HG03025 (cell line): ENCODE measurements at regions not wholly inside any gene's neighbourhood (a gene's known extent, or its start where the extent isn't known, plus 50 kb on each side); places are given as distances from the start of the nearest gene placed in this dataset.
A peak's percentile ranks its signal among the peaks of the same experiment; 100 is the strongest.

Experiments
- ATAC-seq: cut with Tn5 transposase; IDR thresholded peaks from one replicate; pipeline ENCODE4 v1.9.1; 2021; ENCODE audit warnings: mild to moderate bottlenecking, moderate library complexity; ENCODE audit not compliant: unreplicated experiment, low FRiP score

DNA sequence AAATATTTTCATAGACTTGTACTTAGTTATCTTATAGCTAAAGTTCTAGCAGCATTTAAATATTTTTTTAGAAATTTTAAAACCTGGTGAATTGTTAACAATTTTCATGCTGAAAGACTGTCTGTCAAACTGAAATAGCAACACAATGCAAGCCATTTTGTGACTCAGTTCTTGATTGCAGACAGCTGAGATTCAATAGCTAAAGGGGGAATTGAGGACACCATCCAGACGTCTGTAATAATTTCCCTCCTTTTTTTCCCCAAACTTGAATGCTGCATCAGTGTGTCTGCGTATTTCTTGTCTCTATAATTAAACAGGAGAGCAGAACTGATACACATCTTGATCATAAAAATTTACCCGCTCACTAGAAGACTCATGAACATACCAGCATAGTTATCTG is 468.3 kb downstream of the GBE1 start:
- ATAC-seq, result no peak

DNA sequence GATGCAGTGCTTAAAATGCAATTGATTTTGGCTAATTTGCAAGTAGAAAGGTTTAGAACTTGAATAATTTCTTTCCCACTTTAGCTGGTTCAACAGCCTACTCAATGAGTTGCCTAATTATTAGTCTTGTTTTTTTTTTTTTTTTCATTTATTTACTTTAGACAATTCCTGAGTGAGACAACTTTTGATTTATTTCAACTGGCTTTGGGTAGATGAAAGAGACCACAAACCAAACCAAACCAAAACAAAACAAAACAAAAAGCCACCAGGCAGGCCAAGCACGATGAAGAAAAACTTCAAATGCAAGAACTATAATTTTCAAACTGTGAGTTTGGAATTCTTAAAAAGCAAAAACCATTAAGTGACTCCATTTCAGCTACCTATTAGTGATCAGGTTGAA is 469.9 kb downstream of the GBE1 start:
- ATAC-seq, result no peak

DNA sequence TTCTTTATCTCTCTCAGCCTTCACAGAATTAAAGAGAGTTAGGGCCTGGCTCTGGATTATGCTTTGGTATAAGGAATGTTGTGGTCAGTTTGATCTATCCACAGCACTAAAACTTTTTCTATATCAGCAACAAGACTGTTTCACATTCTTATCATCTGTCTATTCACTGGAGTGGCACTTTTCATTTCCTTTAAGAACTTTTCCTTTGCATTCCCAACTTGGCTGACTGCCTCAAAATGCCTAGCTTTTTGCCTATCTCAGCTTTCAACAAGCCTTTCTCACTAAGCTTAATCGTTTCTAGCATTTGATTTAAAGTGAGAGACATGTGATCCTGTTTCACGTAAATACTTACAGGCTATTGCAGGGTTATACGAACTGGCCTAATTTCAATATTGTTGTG is 471.8 kb downstream of the GBE1 start:
- ATAC-seq, result no peak

DNA sequence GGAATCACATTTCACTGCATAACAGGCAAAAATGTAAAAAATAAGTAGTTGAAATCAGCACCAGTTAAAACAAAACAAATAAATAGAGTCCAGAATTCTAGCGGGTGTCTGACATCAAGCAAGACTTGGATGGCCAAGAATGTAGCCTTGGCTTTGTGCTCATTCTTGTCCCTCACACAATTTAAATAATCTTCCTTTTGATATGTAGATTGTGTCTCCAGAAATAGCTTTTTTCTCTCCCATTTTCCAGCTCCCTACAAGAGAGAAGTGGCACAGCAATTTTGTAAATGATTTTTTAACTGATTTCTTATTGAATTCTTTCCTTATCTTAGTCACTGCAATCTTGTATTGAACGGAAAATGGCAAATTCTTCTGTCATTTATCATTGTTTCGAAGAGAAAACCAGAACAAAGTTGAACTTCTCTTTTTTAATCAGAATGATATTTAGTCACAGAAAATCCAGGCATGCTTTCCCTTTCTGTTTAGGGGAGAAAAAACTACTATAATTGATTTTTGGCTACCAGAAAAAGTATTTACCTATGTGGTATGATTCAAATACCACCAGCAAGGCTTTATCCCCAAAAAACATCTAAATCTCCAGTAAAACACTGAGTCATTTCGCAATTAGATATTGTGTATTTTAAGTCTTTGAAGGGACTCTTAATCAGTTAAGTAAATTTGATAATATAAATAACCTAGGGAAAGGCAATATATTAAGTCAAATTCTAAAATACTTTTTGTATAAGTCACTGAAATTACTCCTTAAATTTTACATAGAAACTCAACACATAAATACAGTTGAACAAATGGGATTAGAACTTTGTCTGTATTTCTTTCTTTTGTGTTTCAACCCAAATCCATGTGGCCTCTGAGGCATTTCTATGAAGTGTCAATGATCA is 481.7 kb downstream of the GBE1 start:
- ATAC-seq, result no peak

DNA sequence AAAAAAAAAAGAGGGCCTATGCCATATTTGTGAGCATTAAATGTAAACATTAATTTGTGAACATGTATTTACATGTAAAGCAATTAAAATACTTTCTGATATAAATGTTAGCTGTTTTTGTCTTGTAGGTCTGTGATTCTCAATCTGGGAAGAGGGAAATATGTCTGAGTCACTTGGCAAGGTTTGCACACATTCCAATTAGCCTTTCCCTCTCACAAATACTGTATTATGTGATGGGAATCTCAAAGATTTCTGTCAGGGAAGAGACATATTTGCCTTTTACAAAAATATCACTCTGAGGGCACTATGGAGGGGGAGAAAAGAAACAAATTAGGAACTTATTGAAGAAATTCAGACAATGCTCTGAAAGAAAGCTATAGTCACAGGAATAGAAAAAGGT is 483.6 kb downstream of the GBE1 start:
- ATAC-seq, result no peak

DNA sequence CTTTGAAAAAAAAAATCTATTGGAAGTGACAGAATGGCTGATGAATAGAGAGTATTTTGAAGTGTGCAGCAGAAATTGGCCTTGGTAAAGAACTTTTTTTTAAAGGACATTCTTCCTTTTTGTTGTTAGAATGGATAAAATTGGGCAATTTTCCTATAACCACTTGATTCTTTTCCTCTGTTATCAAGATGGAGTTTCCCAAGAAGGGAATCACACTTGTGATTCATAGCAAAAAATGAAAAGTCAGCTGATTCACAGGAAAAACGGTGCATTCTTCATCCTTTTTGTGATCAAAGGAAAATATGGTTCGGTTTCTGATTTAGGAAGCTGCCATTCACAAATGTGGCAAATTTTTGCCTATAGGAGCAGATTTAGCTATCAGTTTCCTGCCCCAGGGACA is 486.8 kb downstream of the GBE1 start:
- ATAC-seq, result no peak

DNA sequence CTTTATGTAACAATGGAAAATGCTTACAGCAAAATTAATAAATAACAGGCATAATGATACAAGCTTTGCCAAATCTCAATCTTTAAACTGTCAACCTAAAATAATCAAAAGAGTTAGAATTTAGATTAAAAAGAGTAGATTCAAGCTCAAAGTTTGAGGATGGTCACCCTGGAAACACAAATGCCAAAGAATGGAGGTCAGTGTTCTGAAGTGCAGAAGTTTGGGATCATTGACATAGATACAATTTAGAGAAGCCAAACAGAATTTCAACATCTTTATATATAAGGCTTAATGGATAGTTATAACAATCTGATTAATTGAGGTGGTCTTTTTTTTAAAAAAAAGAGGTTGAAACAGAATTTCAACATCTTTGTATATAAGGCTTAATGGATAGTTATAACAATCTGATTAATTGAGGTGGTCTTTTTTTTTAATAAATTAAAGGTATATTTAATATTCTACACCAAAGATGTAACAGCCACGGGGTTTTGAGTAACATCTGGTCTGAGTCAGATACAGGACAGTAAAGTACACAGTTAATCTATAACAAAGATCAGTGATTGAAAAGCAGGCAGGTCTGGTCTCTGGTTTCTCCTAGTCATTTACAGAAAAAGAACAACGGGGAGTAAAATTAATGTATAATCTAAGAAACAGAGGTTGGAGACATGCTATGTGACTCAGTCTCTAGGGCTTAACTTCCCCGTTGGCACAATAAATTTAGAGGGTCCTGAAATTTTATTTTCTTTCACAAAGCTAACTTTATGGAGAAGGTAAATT is 490.7 kb downstream of the GBE1 start:
- ATAC-seq, result peak; percentile 69

DNA sequence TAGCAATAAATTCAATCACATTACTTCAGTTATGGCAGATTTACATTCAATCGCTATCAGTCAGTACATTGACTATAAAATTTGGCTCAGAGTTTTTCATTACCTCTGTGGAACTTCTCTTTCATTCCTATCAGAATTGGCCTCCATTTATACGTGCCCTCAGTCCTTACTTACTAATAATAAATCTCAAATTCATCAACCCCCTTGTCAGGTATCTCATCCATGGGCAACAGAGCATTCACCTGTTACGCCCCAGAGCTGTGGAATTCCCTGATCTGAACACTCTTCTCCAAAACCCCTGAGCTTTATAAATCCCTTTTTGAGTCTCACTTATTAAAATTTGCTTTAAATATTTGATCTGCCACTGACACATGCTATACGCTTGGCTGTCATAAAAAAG is 492.9 kb downstream of the GBE1 start:
- no peak for ATAC-seq

DNA sequence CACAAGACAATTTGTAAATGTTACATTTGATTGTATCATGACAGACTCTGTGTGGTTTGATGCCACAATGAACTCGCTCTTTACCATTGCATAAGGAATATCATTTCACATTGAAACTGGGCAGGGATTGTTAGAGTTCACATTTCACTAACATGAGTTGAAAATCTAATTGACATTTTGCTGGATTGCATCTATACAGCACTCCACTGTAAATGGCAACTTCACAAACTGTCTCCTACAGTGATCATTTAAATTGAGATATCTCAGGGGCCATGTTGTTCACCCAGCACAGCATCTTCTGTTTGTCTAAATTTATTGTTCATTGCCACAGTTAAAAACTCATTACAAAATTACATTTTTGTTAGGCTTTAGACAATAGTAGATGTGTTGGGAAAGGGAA is 499.4 kb downstream of the GBE1 start:
- ATAC-seq, result no peak

DNA sequence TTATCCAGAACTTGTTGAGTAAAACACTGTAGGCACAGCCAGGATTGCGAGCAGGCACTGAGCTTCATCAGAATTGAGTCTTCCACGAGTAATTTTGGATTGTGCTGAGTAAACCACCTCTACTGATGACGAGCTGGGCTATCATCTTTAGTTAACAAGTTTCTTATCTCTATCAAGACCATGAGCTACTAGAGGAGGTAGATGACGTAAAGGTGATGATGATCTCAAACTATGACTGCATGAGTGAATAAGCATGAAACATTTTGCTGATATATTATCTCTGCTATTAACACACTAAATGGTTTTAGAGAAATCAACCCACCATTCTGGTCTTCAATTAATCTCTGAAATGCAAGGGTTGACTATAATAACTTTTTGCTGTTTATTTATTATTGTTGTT is 506.0 kb downstream of the GBE1 start:
- no peak for ATAC-seq

DNA sequence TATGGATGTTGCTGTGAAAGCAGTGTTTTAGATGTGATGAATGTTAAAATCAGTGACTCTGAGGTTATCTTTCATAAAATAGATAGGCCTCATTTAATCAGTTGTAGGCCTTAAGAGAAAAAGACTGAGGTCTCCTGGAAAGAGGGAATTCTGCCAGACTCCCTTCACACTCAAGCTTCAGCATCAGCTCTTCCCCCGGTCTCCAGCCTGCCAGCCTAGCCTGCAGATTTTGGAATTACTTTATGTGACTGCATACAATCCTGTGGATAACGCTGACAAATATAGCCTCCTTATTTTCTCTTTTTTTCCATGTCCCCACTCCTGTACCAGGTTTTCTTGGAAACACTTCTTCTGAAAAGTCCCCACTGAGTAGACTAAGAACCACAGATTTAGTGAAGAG is 510.3 kb downstream of the GBE1 start:
- ATAC-seq, result no peak

DNA sequence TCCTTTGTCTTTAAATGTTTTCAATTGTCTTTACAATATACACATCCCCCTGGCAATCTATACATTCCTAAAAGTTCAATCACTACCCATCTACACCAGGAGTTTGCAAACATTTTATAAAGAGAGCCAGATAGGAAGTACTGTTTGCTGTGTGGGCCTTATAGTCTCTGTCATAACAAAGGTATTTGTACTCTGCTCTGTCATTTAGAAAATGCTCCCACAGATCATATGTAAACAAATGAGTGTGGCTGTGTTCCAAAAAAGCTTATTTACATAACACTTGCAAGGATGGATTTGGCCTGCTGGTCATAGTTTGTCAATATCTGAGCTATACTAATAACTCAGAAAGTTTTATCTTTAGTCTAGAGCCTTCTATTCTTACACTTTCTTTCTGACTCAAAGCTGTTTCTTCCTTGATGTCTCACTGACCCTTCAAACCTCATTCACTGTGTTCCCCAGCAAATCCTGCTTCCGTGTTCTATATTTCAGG is 511.9 kb downstream of the GBE1 start:
- ATAC-seq, result peak; percentile 65

DNA sequence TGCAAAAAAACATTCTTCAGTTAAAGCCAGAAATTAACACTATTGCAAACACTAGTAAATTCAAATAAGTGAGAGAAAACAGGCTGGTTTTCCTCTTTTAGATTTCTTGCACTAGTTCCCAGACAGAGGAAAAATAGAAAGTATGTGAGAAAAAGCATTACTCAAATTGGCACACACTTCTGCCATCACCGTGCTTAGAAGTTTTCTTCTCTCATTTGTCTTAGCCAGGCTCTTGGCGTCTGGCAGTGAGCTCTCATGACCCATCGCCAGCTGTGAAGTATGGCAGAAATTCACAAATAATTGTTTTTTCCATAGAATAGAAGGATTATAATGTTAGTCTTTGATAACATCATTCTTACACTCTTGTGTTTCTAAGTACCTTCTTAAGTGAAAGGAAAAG is 515.9 kb downstream of the GBE1 start:
- no peak for ATAC-seq

DNA sequence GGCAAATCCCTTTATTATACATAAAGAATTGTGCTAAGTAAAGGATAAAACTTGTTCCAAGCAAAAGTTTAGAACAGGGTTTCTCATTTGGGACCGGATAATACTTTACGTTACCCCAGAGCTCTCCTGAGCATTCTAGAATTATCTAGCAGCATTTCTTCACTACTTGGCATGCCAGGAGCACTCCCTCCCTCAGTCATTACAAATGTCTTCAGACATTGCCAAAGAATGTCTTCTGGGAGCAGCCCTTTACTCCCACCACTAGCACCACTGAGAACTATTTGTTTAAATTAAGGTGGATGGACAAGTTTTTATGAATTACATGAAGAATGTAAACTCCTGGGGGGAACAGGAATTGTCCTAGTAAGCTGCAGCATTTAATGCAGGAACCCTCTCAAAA is 516.4 kb downstream of the GBE1 start:
- no peak for ATAC-seq

DNA sequence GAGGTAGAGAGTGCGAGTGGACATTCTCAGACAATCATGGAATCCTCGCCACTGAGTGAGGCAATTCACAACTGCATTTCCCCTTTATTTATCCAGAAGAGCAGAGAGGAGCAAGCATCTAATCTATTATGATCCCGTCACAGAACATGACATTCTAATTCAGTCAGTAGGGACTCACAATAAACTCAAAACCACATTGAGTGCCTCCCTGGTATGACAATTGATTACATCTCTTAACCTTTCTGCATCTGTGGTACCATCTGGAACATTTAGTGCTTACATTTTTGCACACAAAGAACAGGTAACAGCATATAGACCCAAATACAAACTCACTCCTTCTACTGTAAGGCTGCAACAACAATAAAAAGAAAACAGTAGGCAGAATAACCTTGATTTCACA is 517.2 kb downstream of the GBE1 start:
- no peak for ATAC-seq

DNA sequence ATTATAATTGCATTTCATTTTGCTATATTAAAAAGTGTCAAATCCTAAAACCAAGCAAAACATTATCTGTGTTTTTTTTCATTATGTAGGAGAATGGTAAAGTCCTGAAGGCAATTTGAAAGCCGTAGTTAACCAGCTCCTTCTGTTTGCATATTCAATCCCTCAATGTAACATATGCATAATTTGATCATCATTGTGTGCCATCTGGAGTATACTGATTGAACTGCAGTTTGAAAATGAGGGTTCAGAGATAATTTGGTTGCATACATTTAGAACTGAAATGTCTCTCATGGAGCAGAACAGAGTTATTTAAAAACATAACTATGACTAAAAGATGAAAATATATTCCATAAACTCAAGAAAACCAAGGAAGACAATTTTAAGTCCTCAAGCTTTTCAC is 518.6 kb downstream of the GBE1 start:
- no peak for ATAC-seq

DNA sequence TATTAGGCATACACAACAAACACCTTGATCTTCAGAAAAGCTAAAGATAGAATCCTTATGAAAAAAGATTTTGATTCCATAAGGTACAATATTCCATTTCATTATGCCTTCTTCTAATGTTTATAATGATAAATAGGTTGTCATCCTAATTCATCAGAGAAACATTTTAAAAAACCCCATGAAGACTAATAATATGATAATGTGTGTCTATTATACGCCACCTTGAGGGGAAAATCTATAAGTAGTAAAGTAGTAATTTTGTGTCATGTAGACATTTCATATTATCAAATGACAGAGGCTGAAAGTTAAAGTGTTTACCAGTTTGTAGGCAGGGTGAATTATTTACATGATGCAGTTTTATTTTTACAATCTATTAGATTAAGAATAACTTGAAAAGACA is 524.3 kb downstream of the GBE1 start:
- no peak for ATAC-seq

DNA sequence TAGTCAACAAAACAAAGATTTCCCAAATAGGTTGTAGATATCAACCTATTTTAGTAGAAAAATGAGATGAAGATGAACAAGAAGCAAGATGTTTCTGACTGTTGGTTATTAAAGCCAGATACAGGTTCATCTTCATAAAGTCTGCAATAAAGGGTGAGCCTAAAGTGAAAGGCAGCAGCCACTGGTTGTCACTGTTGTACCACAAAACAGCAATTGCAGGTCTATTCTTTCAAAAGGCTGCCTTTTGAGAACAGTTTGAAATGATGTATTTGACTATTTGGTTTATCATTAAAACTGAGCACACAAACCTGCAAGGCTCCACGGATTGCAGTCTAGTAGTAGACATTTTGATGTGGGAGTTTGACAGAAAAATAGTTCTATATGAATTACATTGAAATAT is 543.4 kb downstream of the GBE1 start:
- ATAC-seq, result no peak

DNA sequence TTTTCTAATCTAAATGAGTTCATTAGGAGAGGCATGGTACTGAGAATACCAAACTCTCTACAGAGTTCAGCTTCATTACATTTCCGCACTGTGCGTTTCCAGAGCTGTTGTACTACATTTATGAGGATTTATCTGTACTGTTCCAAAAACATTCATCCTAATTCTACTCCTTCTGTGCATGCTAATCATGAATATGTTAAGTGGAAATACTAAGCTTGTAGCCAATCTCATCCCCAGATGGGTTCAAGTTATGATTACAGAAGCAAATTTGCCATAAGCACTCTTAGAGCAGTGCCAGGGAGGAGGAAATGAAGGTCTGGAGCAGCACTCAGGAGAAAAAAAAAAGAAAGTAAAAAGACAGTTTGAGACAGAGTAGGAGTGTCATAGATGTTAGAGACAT is 544.3 kb downstream of the GBE1 start:
- ATAC-seq, result no peak

DNA sequence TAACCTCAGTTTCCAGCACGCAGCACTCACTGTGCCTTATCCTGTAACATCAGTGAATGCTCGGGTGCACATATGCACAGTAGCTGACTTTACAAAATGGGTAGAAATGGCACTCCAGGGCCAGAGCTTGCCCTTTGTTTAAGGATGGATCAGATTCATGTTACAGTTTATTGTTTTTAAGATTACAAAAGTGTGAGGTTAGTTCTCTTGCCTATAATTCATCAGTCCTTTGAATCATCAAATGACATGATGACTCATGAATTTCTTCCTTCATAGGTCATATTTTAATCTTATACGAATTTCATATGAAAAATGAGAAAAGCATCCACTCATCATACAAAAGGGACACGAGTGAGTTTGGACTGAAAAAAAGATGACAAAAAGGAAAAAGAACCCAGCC is 545.3 kb downstream of the GBE1 start:
- no peak for ATAC-seq

DNA sequence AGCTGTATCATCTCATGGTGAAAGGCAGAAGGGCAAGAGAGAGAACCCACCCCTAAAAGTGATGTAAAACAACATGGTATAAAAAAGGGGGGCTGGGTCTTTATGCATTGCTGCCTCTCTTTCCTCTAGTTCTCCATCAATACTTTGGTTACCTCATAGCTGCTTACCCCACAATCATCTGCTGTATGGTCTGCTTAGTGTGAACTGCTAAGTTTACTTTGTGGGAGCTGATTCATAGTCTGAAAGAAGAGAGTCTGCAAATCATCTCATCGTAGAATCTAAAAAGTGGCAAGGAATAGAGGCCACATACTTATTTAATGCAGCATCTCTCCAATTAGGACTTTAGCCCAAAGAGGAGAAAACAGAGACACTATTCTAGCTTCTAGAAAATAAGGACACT is 546.8 kb downstream of the GBE1 start:
- no peak for ATAC-seq

DNA sequence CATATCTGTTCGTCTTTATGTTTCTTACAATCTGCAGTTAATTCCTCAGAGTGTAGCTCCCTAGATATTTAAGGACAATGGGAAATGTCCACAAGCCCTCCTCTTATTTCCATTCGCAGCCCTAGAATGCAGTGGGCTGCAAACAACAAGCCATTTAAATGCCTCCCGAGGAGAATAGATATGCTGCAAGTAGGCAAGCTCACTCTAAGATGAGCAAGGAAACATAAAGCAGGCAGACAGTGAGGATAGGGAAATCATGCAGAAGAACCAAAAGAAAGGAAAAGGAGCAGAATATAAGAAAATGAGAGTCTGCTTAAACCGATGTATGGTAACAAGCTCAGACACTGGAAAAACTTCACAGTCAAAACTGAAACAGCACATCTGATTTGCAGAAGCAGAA is 561.9 kb downstream of the GBE1 start:
- no peak for ATAC-seq
